Liver (tissue), 8 donors: ENCODE measurements at regions not wholly inside any gene's neighbourhood (a gene's known extent, or its start where the extent isn't known, plus 50 kb on each side); places are given as distances from the start of the nearest gene placed in this dataset.

Source experiments
- DNase-seq: peaks from one replicate; pipeline ENCODE4 v3.0.0-alpha.2; 2017; ENCODE audit warnings: low spot score
- H3K27ac ChIP-seq, 2 donors: one replicate each; pipeline ENCODE4 v1.7.0; 2013; ENCODE audit warnings: inconsistent platforms in 2 of 2, low read length in 2 of 2, control low read depth in 1 of 2, low read depth in 1 of 2, mild to moderate bottlenecking in 1 of 2
- H3K27me3 ChIP-seq, 4 donors: one replicate each; pipeline versions ENCODE4 v1.6.1 to v1.7.0; 2013; ENCODE audit warnings: low read length in 3 of 4, inconsistent platforms in 1 of 4, mild to moderate bottlenecking in 1 of 4, moderate library complexity in 1 of 4; ENCODE audit not compliant: control insufficient read depth in 4 of 4, insufficient read depth in 4 of 4
- H3K36me3 ChIP-seq, 4 donors: one replicate each; pipeline versions ENCODE4 v1.6.1 to v1.7.0; 2013; ENCODE audit warnings: low read length in 3 of 4, mild to moderate bottlenecking in 3 of 4, low read depth in 1 of 4, moderate library complexity in 1 of 4; ENCODE audit not compliant: control insufficient read depth in 4 of 4, insufficient read depth in 3 of 4
- H3K4me1 ChIP-seq, 4 donors: one replicate each; pipeline versions ENCODE4 v1.6.1 to v1.7.0; 2013; ENCODE audit warnings: low read length in 3 of 4, mild to moderate bottlenecking in 3 of 4, moderate library complexity in 1 of 4; ENCODE audit not compliant: control insufficient read depth in 4 of 4, insufficient read depth in 4 of 4
- H3K4me3 ChIP-seq, 3 donors: one replicate each; pipeline versions ENCODE4 v1.6.1 to v1.7.0; 2013; ENCODE audit warnings: low read length in 3 of 3, control low read depth in 1 of 3, low read depth in 1 of 3, mild to moderate bottlenecking in 1 of 3
- H3K9ac ChIP-seq, 2 donors: one replicate each; pipeline ENCODE4 v1.7.0; 2013; ENCODE audit warnings: low read length in 2 of 2, mild to moderate bottlenecking in 2 of 2, moderate library complexity in 2 of 2, control low read depth in 1 of 2, low read depth in 1 of 2
- H3K9me3 ChIP-seq, 4 donors: one replicate each; pipeline versions ENCODE4 v1.6.1 to v1.7.0; 2013; ENCODE audit warnings: low read length in 3 of 4; ENCODE audit not compliant: control insufficient read depth in 4 of 4
- FOXA1 ChIP-seq: IDR thresholded peaks from 2 replicates; pipeline ENCODE4 v1.6.1; 2016; ENCODE audit warnings: antibody characterized with exemption
- GABPA ChIP-seq, 2 donors: IDR thresholded peaks in 1 of 2; conservative IDR thresholded peaks in 1 of 2; 2 replicates each; pipeline ENCODE4 v1.6.1; 2016; ENCODE audit warnings: antibody characterized with exemption in 2 of 2, mild to moderate bottlenecking in 1 of 2, moderate library complexity in 1 of 2
- HNF4A ChIP-seq, 2 donors: conservative IDR thresholded peaks; 2 replicates each; pipeline ENCODE4 v1.6.1; 2016; ENCODE audit warnings: antibody characterized with exemption in 2 of 2, mild to moderate bottlenecking in 2 of 2
- HNF4G ChIP-seq: IDR thresholded peaks from 2 replicates; pipeline ENCODE4 v1.6.1; 2016; ENCODE audit warnings: antibody characterized with exemption
- JUND ChIP-seq, 2 donors: IDR thresholded peaks; 2 replicates each; pipeline ENCODE4 v1.6.1; 2016; ENCODE audit warnings: antibody characterized with exemption in 2 of 2
- NR2F2 ChIP-seq: IDR thresholded peaks from 2 replicates; pipeline ENCODE4 v1.6.1; 2016; ENCODE audit warnings: antibody characterized with exemption
- RAD21 ChIP-seq, 2 donors: IDR thresholded peaks; 2 replicates each; pipeline ENCODE4 v1.6.1; 2016; ENCODE audit warnings: antibody characterized with exemption in 2 of 2, mild to moderate bottlenecking in 2 of 2
- RXRA ChIP-seq, 2 donors: IDR thresholded peaks; 2 replicates each; pipeline ENCODE4 v1.6.1; 2017 to 2018; ENCODE audit warnings: antibody characterized with exemption in 2 of 2, mild to moderate bottlenecking in 1 of 2
- YY1 ChIP-seq: IDR thresholded peaks from 2 replicates; pipeline ENCODE4 v1.6.1; 2016; ENCODE audit warnings: antibody characterized with exemption, mild to moderate bottlenecking
- WGBS: extraction: QIAGEN DNeasy Blood & Tissue Kit; methylation state at CpG from one replicate; pipeline ENCODE4 v1.1.7; 2013; 5-methylcytosine and 5-hydroxymethylcytosine counted together
- TF ChIP-seq, protein P1 (sequence below): fragments of 150-350 bp; IDR thresholded peaks from 2 replicates; pipeline ENCODE4 v1.5.1; 2017; ENCODE audit warnings: improper control_type of control experiment, low read depth, low read length; ENCODE audit not compliant: missing input control
- TF ChIP-seq, protein P2 (sequence below): IDR thresholded peaks from 2 replicates; pipeline ENCODE4 v1.6.1; 2016; ENCODE audit warnings: antibody characterized with exemption
- TF ChIP-seq, protein P3 (sequence below): IDR thresholded peaks from 2 replicates; pipeline ENCODE4 v1.6.1; 2016; ENCODE audit warnings: antibody characterized with exemption
- donor health status: healthy.
- donor health status: healthy.
- donor health status: healthy.
- donor health status: healthy.
- donor health status: healthy.

DNA sequence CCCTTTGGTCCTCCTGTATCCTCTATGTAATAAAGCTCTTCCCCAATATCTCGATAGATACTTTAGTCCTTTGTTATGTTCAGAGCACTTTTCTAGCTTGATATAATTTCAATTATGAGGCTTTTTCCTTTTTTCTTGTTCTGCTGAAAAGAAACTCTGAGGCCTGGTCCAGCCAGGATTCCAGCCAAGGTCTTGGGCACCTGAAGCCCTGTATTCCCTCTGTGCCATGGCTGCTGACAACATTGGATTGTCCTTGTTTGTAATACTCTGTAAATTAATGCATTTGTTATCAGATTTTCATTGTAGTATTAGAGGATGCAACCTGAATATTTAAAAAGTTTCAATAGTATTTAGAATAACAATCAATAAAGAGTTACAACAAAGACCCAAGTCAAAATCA, 67.9 kb upstream of the ADAMTS5 start:
- H3K36me3 ChIP-seq: no peaks in the 10 kb centered on the region
- H3K9me3 ChIP-seq: no peaks in the 10 kb centered on the region
- H3K9ac ChIP-seq: no peak overlapping the region
- H3K4me1 ChIP-seq: no peaks in the 10 kb centered on the region
- TF ChIP-seq NR2F2 (no peak), RAD21 (IDR thresholded peaks at IDR 0.05) (no peak), YY1 (no peak)
- TF ChIP-seq, protein P1, sequence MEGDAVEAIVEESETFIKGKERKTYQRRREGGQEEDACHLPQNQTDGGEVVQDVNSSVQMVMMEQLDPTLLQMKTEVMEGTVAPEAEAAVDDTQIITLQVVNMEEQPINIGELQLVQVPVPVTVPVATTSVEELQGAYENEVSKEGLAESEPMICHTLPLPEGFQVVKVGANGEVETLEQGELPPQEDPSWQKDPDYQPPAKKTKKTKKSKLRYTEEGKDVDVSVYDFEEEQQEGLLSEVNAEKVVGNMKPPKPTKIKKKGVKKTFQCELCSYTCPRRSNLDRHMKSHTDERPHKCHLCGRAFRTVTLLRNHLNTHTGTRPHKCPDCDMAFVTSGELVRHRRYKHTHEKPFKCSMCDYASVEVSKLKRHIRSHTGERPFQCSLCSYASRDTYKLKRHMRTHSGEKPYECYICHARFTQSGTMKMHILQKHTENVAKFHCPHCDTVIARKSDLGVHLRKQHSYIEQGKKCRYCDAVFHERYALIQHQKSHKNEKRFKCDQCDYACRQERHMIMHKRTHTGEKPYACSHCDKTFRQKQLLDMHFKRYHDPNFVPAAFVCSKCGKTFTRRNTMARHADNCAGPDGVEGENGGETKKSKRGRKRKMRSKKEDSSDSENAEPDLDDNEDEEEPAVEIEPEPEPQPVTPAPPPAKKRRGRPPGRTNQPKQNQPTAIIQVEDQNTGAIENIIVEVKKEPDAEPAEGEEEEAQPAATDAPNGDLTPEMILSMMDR: no peak
- TF ChIP-seq, protein P2, sequence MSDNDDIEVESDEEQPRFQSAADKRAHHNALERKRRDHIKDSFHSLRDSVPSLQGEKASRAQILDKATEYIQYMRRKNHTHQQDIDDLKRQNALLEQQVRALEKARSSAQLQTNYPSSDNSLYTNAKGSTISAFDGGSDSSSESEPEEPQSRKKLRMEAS: no peak
- 80% methylated on average over 1 of the region's 1 CpG for WGBS
- no peak for DNase-seq
- no peak overlapping the region for H3K4me3 ChIP-seq
- H3K27me3 ChIP-seq: peaks cover 0 to 2% (median 0%) of the 10 kb centered on the region in 4 donors
- no peak overlapping the region for H3K27ac ChIP-seq

- no peak overlapping the region for H3K27ac ChIP-seq
- no peak overlapping the region for H3K4me3 ChIP-seq
- peaks cover 0 to under 1% (median 0%) of the 10 kb centered on the region in 4 donors for H3K27me3 ChIP-seq
- H3K36me3 ChIP-seq: no peaks in the 10 kb centered on the region
- H3K9ac ChIP-seq: no peak overlapping the region
- no peak for TF ChIP-seq HNF4A (conservative IDR thresholded peaks at IDR 0.05)
- no peak for TF ChIP-seq RXRA (IDR thresholded peaks at IDR 0.05)
- TF ChIP-seq, protein P3, sequence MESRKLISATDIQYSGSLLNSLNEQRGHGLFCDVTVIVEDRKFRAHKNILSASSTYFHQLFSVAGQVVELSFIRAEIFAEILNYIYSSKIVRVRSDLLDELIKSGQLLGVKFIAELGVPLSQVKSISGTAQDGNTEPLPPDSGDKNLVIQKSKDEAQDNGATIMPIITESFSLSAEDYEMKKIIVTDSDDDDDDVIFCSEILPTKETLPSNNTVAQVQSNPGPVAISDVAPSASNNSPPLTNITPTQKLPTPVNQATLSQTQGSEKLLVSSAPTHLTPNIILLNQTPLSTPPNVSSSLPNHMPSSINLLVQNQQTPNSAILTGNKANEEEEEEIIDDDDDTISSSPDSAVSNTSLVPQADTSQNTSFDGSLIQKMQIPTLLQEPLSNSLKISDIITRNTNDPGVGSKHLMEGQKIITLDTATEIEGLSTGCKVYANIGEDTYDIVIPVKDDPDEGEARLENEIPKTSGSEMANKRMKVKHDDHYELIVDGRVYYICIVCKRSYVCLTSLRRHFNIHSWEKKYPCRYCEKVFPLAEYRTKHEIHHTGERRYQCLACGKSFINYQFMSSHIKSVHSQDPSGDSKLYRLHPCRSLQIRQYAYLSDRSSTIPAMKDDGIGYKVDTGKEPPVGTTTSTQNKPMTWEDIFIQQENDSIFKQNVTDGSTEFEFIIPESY: no peak
- no peak for TF ChIP-seq GABPA (IDR thresholded peaks at IDR 0.05 in 1 of 2, conservative IDR thresholded peaks at IDR 0.05 in 1 of 2)
- TF ChIP-seq HNF4G: no peak
- TF ChIP-seq, protein P2: no peak
- no peak for TF ChIP-seq JUND (IDR thresholded peaks at IDR 0.05)
- TF ChIP-seq FOXA1: no peak
- TF ChIP-seq, protein P1: no peak
- no peak for TF ChIP-seq NR2F2
- TF ChIP-seq YY1: no peak
- no peaks in the 10 kb centered on the region for H3K9me3 ChIP-seq
- DNase-seq: no peak
- H3K4me1 ChIP-seq: no peaks in the 10 kb centered on the region
- 60% methylated on average over 3 of the region's 3 CpGs for WGBS
Measured at GRCh38 chr21:27033471-27033870, 66.6 kb upstream of the ADAMTS5 start.
